Smooth muscle cell (in vitro differentiated cells): ENCODE measurements at regions not wholly inside any gene's neighbourhood (a gene's known extent, or its start where the extent isn't known, plus 50 kb on each side); places are given as distances from the start of the nearest gene placed in this dataset.

Experiments used
- DNase-seq: peaks from one replicate; lab custom pipeline; 2025; ENCODE audit not compliant: unreplicated experiment; lab: John Stamatoyannopoulos, UW
- H2AFZ ChIP-seq: fragments of 200-600 bp; sonication (generic); 2 replicates; pipeline ENCODE4 v1.6.0; 2016; ENCODE audit warnings: antibody characterized with exemption, low read depth, mild to moderate bottlenecking
- H3F3A ChIP-seq: fragments of 200-600 bp; sonication (generic); 2 replicates; pipeline ENCODE4 v1.6.0; 2017; ENCODE audit warnings: antibody characterized with exemption, low read depth
- H3K27ac ChIP-seq: fragments of 200-600 bp; sonication (generic); 2 replicates; pipeline ENCODE4 v1.5.1; 2016; ENCODE audit warnings: low read depth, mild to moderate bottlenecking
- H3K27me3 ChIP-seq: fragments of 200-600 bp; sonication (generic); 2 replicates; pipeline ENCODE4 v1.6.1; 2016; ENCODE audit warnings: low read depth, mild to moderate bottlenecking
- H3K36me3 ChIP-seq: fragments of 200-600 bp; sonication (generic); 2 replicates; pipeline ENCODE4 v1.5.1; 2016; ENCODE audit warnings: low read depth
- H3K4me1 ChIP-seq: fragments of 200-600 bp; sonication (generic); 2 replicates; pipeline ENCODE4 v1.5.1; 2016; ENCODE audit warnings: low read depth
- H3K4me2 ChIP-seq: fragments of 200-600 bp; sonication (generic); 2 replicates; pipeline ENCODE4 v1.6.0; 2016; ENCODE audit warnings: mild to moderate bottlenecking
- H3K4me3 ChIP-seq: fragments of 200-600 bp; sonication (generic); 2 replicates; pipeline ENCODE4 v1.5.1; 2016; ENCODE audit warnings: mild to moderate bottlenecking
- H3K79me2 ChIP-seq: fragments of 200-600 bp; sonication (generic); 2 replicates; pipeline ENCODE4 v1.6.0; 2016; ENCODE audit warnings: low read depth, mild to moderate bottlenecking
- H3K9ac ChIP-seq: fragments of 200-600 bp; sonication (generic); 2 replicates; pipeline ENCODE4 v1.6.0; 2016; ENCODE audit warnings: low read depth
- H3K9me3 ChIP-seq: fragments of 200-600 bp; sonication (generic); replicated peaks from 2 replicates; pipeline ENCODE4 v1.5.1; 2016; ENCODE audit warnings: low read depth
- H4K20me1 ChIP-seq: fragments of 200-600 bp; sonication (generic); 2 replicates; pipeline ENCODE4 v1.6.0; 2016; ENCODE audit warnings: low read depth
- CTCF ChIP-seq: fragments of 200-600 bp; sonication (generic); IDR thresholded peaks from 2 replicates; pipeline ENCODE4 v1.5.1; 2017; ENCODE audit warnings: borderline replicate concordance, mild to moderate bottlenecking, antibody characterized with exemption; ENCODE audit not compliant: insufficient read depth, poor library complexity, severe bottlenecking
- WGBS: methylation state at CpG from one replicate; pipeline ENCODE4 v1.1.7; 2016; ENCODE audit warnings: low lambda C conversion rate; 5-methylcytosine and 5-hydroxymethylcytosine counted together

- no peak for DNase-seq
- H3K79me2 ChIP-seq, result no peaks in the 10 kb centered on the region
- no peaks in the 10 kb centered on the region for H4K20me1 ChIP-seq
- no peaks in the 10 kb centered on the region for H3K9me3 ChIP-seq
- WGBS, result 36% methylated on average over 6 of the region's 6 CpGs
- no peaks in the 10 kb centered on the region for H3F3A ChIP-seq
- H3K4me2 ChIP-seq, result peak overlapping the region; percentile 8
- no peak overlapping the region for H3K9ac ChIP-seq
- TF ChIP-seq CTCF, result no peak
- H2AFZ ChIP-seq, result no peak overlapping the region
- peak overlapping the region; percentile 9 for H3K27ac ChIP-seq
- H3K27me3 ChIP-seq, result no peaks in the 10 kb centered on the region
- H3K4me1 ChIP-seq, result no peaks in the 10 kb centered on the region
- no peak overlapping the region for H3K4me3 ChIP-seq
- H3K36me3 ChIP-seq, result no peaks in the 10 kb centered on the region
These were observed 280.5 kb downstream of the POM121L12 start for GRCh38 chr7:53315981-53316380.

GRCh38 chr7:53318566-53318965 lies 283.1 kb downstream of the POM121L12 start:
- H3K27me3 ChIP-seq, result no peaks in the 10 kb centered on the region
- H3K27ac ChIP-seq, result no peak overlapping the region
- WGBS, result 70% methylated on average over 4 of the region's 4 CpGs
- no peaks in the 10 kb centered on the region for H4K20me1 ChIP-seq
- no peak overlapping the region for H3K4me3 ChIP-seq
- no peaks in the 10 kb centered on the region for H3K9me3 ChIP-seq
- no peaks in the 10 kb centered on the region for H3K79me2 ChIP-seq
- H3K4me2 ChIP-seq, result no peak overlapping the region
- no peak for TF ChIP-seq CTCF
- H3F3A ChIP-seq, result no peaks in the 10 kb centered on the region
- DNase-seq, result no peak
- no peak overlapping the region for H3K9ac ChIP-seq
- H3K36me3 ChIP-seq, result no peaks in the 10 kb centered on the region
- no peaks in the 10 kb centered on the region for H3K4me1 ChIP-seq
- H2AFZ ChIP-seq, result no peak overlapping the region

- Histone ChIP-seq H3K4me1 (peaks cover 11% of the 10 kb centered on the region), H3K27ac (peak overlapping the region; percentile 68), H3K4me3 (no peak overlapping the region), H2AFZ (no peak overlapping the region), H3K27me3 (no peaks in the 10 kb centered on the region), H4K20me1 (no peaks in the 10 kb centered on the region), H3K9me3 (no peaks in the 10 kb centered on the region), H3K79me2 (no peaks in the 10 kb centered on the region), H3K4me2 (peak overlapping the region; percentile 51), H3K9ac (no peak overlapping the region), H3F3A (peaks cover 3% of the 10 kb centered on the region), H3K36me3 (no peaks in the 10 kb centered on the region)
- no peak for TF ChIP-seq CTCF
- no peak for DNase-seq
- WGBS, result 10% methylated on average over 2 of the region's 2 CpGs
These were observed 289.6 kb downstream of the POM121L12 start for GRCh38 chr7:53325061-53325460.

GRCh38 chr7:53326634-53327033 lies 291.2 kb downstream of the POM121L12 start:
- no peak for DNase-seq
- Histone ChIP-seq H3K27ac (no peak overlapping the region), H3K4me2 (no peak overlapping the region), H3F3A (peaks cover 3% of the 10 kb centered on the region), H3K79me2 (no peaks in the 10 kb centered on the region), H3K27me3 (no peaks in the 10 kb centered on the region), H3K4me1 (peaks cover 11% of the 10 kb centered on the region), H4K20me1 (no peaks in the 10 kb centered on the region), H3K36me3 (no peaks in the 10 kb centered on the region), H3K9me3 (no peaks in the 10 kb centered on the region), H3K4me3 (no peak overlapping the region), H2AFZ (no peak overlapping the region), H3K9ac (no peak overlapping the region)
- WGBS, result 65% methylated on average over 6 of the region's 6 CpGs
- TF ChIP-seq CTCF, result no peak
